ENCODE measurements at regions not wholly inside any gene's neighbourhood (a gene's known extent, or its start where the extent isn't known, plus 50 kb on each side); places are given as distances from the start of the nearest gene placed in this dataset.

GRCh38 chr5:158602981-158603380 lies 496.7 kb downstream of the EBF1 start:
- no peak for TF ChIP-seq CTCF (IDR thresholded peaks at IDR 0.05)
- no peak for TF ChIP-seq POLR2A (IDR thresholded peaks at IDR 0.05)
